Hematopoietic multipotent progenitor cell treated with erythropoietin and hydrocortisone succinate and interleukin-3 and kit ligand, for 6 days (in vitro differentiated cells): ENCODE measurements at regions not wholly inside any gene's neighbourhood (a gene's known extent, or its start where the extent isn't known, plus 50 kb on each side); places are given as distances from the start of the nearest gene placed in this dataset.
"Not testable (repeated sequence)": the region's sequence is repeated elsewhere in the genome, so short reads cannot be mapped to it uniquely, and the experiment has no call there.

Experiments used
- DNase-seq: peaks from one replicate; pipeline ENCODE4 v3.0.0-alpha.2; 2015

DNA sequence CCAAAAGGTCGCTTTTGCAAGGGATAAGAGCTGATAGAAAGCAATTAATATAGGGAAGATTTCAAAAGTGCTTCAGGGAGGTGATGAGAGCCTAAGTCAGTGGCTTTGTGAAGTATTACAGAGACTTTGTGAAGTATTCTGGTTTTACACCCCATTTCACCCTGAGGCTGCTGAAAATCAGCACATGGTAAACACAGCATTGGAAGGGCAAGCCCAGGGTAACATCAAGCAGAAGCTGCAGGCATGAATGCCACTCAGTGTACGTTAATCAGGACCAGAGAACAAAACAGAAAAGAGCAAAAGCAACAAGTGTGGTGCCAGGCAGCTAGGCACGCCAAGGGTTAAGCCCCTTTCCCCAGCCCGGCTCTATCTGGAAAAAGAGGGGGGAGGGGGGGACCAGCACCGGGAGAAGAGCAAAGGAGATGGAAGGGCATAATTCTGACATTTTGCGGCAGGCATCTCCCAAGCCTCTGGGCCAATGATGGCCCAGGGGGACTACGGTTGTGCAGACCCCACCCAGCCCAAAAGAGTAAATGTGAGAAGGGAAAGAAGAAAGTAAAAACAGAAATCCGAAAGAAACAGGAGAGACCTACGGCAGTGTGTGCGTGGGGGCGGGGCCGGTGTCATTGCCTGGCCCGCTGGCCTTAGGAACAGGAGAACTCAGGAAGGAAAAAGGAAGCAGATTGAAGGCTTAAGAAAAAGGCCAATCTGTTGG, 58.9 kb downstream of the DHRS2 start:
- DNase-seq, result peak; percentile 17

DNA sequence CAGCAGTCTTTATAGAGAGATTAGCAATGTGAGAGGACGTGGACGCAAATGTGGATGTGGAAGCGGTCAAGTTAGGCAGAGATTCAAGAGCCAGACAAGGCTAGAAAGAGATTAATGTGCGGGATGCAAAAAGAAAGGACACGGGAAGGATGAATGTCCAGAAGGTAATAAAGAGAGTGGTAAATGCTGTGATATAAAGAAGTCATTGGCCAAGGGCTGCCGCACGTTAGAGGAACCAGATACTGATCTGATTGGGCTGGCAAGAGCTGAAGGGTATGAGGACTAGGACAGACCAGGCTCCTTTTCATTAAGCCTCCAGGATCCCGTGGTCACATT, 59.5 kb downstream of the DHRS2 start:
- DNase-seq, result peak; percentile 16

DNA sequence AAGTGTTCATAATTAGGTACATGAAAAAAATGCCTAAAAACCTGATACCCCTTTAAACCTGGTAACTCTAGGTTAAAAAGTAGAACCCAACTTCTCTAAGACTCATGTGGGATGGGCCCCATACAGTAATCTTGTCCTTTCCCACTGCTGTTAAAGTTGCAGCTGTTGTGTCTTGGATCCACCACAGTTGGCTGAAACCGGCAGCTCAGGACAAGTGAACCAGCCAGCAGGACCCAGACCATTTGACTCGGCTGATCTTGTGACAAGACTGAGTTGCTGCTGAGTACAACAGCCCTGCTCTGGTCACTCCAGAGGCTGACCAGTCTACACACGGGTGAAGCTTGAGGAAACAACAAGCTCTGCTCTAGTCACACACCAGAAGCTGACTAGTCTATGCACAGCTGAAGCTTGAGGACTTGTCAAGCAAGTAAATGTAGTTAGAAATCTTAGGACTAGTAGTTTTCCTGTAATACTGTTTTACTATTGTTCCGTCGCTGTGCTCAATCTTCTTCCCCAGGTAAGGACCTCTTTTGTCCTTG, 60.6 kb downstream of the DHRS2 start:
- no peak for DNase-seq

DNA sequence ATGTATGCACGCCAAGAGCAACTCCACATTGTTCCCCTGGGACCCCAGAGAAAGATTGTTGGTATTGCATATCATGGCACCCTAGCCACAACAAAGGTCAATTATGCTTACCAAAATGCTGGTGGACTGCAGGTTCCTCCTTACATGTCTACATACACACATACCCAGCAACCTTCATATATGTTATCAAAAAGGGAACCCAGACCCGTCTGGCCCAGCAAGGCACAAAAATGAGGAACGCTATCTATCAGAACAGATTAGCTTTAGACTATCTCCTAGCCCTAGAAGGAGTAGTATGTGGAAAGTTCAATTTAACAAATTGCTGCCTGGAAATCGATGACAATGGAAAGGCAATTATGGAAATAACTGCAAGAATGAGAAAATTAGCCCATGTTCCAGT, 61.5 kb downstream of the DHRS2 start:
- DNase-seq, result peak; percentile 50

DNA sequence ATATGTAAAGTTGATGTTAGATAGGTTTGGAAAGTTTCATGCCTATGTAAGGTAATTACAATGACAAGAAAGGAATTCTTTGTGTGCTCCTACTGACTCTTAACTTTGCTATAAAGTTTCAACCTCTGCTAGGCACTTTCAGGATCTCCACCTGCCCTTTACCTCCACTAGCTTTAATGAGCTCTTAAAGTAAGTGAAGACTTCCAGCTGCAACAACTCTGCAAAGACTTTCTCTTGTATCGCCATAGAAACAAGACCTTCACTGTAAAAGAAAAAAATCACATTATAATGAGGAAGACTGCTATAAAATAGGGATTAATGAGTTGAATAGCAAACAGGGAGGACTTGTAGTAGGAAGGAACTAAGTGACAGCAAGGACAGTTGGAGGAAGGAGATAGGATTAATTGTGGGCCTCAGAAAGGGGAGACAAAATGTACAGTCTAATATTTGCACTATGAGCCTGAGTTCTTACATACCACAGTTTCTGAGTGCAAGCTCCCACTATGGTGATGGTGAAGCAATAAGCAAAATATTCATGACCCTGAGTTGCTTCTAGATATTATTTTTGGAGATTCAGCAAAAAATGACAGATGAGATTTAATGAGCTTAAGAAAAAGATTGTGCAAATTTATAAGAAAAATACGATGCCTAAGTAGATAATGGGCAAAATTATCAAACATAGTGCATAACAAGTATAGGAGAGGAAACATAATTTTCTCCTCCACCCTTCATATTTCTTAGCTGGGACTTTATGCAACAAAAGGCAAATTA, 66.7 kb downstream of the DHRS2 start:
- DNase-seq, result no peak

DNA sequence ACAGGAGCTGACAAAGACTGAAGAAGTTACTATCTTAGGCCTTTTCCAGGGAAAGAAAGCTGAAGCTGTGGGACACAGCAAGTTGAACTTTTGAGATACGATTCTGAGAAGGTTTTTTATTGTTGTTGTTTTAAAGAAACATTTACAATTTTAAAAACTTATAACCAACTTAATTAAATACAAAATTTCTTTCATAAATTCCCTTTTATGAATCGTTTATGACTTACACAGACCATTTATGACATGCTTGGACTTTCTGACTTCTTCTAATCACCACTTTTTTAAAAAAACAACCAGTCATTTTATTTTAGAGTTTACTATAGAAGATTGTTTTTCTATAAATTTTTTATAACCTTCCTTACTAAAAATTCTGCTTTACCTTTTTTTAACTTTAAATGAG, 68.7 kb downstream of the DHRS2 start:
- peak; percentile 29 for DNase-seq

DNA sequence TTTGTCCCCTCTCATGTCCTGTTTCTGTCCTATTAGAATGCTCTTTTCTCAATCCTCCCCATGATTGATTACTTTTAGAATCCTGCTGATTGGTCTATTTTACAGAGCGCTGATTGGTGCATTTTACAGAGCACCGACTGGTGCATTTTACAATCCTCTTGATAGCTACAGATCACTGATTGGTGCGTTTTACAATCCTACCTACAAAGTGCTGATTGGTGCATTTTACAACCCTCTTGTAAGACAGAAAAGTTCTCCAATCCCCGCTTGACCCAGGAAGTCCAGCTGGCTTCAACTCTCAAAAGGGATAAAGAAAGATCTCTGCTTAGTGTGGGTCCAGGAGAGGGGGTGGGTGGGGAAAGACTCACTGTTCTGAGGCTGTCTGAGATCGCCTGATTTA, 71.3 kb downstream of the DHRS2 start:
- DNase-seq, result no peak

DNA sequence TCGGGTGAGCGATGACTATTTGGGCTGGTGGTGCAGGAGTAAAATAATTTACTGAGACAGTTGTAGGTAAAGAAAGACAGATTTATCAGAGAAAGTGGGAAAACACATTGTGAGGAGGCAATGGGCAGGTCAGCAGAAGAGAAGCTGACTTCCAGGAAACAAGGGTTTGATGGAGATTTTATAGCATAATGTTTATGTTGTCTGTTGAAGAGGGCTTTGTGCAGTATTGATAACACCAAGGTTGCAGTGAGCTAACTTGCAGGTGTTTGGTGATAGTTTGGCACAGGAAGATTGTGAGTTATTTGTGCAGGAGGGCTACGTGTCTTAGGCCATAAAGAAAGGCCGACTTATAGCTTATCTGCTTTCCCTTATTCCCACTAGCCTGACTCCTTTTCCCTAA, 72.2 kb downstream of the DHRS2 start:
- DNase-seq, result no peak

DNA sequence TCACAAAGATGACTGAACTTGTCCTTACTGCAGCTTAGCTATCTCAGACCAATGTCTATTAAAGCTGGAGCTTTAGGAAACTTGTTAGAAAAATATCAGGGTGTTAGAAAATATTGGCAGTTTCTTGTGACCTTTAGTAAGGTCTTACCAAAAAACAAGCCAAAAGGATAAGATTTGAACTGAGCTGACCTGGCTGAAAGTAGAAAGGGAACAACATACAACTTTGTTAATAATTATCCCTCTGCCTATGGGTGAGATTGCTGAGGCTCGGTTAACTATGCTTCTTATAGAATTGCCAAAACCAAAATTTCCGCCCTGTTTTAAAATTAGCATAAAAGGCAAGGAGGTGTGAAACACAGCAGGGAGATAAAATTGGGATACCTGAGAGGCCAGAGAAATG, 73.8 kb downstream of the DHRS2 start:
- no peak for DNase-seq

DNA sequence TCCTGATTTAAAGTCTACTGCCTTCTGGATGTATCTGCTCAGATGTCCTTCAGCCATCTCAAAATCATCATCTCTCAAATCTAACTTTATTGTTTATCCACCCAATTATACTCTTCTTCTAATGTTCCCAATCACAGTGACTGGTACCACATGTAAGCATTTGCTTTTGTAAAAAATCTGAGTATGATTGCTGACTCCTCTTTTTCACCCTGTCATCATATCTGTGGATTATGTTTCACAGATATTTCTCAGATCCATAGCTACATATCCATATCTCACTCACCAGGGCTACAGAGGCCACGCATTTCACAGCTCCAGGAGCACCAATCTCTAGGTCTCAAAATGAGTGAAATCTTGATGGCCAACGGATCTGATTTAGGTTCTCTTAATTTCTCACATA, 76.1 kb downstream of the DHRS2 start:
- DNase-seq, result no peak

DNA sequence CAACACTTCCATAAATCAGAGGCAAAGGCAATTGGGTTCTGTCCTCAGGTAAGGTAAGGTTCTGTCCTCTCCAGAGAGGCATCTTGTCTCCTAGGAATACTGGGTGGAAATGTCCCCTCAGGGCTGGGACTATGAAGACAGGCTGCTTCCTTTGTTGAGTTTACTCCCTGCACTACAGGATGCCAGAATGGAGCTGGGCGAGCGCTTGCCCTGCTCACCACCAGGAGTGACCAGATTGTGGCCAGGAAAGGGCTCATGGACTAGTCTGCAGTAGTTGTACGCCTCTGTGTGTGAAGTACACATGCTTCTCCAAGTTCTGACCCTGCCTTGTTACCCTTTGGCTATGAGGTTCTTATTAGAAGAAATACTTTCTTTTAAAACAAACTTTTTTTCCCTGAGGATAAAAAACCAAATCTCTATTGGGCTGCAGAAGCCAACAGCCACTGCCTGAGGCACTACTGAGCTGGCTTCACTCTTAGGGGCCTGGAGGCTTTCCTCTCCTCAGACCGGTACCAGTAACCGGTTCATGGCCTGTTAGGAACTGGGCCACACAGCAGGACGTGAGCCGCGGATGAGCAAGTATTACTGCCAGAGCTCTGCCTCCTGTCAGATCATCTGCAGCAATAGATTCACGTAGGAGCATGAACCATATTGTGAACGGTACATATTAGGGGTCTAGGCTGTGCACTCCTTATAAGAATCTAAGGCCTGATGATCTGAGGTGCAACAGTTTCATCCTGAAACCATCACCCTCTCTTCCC, 83.2 kb downstream of the DHRS2 start:
- no peak for DNase-seq

DNA sequence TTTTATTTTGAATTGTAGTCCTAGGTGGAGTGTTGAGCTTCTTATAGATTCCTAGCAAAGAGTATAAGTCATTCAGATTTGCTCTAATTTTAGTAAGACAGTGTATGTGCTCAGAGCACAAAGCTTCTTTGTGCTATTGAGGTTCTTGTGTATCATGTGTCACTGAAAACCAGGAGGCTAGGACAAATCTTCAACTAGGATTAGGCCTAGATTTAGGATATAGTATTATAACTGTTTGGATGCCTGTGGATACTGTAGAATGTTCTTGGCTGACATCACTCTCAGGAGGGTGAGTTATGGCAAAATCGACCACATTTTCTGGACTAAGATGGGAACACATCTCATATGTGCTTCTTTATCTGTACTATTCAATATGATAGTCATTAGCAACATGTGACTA, 86.5 kb downstream of the DHRS2 start:
- DNase-seq, result no peak

DNA sequence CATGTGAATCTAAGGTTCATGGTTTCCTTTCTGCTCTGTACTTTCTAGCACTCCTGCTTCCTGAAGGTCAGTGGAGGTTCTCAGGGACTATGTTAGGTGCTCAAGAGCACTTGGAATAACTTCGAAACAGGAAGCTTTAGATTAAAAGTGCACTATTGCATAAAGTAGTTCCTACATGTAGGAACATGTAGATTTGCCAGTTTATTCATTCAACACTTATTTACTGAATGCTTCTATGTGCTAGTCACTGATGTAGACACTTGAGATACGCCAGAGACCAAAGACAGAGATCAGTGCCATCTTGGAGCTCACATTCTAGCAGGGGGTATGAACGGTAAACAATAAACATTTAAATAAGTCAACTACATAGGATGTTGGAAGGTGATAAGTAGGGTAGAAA, 87.7 kb downstream of the DHRS2 start:
- no peak for DNase-seq

DNA sequence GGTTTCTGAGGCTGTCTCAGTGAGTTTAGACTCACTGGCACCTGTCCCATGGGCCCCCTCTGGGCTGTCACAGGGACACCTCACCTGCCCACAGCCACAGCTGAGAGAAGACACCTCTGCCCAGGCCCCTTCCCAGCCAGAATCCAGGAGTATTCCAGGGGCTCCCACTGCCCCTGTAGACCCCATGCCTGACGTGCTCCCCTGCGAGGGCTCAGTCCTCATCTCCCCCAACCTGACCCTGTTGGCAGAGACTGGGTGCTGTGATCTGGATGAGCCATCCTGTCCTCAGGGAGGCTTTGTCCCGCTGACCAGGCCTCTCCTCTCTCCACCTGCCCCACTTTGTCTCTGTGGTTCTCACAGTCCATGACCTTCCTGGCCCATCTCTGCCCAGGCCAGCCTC, 89.4 kb downstream of the DHRS2 start:
- no peak for DNase-seq

DNA sequence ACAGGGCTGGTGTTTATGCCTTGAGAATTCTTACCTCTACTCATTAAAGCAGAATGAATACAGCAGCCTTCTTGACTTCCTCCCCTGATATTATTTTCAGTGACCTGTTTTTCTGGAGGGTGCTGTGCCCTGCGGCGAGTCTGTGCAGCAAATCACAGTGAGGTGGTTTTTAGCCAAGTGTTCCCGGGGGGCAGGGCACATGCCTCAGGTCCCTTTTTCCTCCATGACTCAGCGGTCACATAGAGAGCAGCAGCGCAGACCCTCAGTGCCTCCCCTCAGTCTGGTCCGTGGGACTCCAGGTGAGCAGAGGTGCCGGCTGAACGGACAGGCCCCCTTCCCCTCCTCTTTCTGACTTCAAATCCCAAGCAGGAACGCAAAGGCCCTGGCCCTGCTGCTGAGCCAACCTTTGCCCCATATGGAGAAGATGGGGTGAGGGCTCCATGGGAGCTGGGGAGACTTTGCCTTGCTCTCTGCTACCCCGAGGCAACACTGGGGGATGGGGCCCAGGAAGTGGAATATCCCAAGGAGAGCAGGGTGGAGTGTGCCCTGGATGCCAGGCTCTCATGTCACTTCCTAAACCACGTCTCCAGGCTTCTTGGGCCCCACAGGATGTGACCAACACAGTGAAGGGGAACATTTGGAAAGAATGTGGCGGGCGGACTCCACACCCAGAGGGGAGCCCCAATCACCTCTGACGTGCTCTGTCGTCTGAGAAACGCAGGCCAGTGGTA, 90.0 kb downstream of the DHRS2 start:
- DNase-seq, result no peak

DNA sequence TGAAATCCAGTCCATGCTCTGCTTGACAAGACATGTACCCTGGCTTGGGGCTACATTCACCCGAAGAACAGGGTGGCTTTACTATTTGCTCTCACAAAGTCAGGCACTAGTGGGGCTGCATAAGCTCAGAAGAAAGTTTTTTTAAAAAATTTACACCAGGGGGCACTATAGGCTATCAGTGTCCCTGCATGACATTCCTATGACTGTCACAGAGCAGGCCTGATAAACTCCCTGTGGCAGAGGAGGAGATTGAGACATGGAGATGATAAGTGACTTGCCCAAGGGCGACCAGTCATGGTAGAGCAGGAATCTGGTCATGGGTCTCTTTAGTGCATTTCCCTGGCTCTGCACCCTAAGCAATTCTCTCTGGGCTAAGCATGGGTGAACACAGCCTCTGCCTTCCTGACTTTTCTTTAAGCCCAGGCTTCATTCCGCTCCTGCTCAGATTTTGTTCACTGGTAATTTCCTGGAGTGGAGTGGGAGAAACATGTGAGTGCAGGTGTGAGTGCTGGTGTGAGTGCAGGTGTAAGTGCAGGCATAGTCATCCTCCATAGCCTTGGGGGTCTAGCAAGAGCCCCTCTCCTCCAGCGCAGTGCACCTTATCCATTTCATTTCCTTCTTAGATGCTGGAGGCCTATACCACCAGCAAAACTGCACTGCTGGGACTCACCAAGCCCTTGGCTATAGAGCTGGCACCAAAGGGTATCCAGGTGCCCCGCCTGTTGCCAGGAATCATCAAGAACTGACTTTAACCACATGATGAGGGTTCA, 91.6 kb downstream of the DHRS2 start:
- peak; percentile 76 for DNase-seq

DNA sequence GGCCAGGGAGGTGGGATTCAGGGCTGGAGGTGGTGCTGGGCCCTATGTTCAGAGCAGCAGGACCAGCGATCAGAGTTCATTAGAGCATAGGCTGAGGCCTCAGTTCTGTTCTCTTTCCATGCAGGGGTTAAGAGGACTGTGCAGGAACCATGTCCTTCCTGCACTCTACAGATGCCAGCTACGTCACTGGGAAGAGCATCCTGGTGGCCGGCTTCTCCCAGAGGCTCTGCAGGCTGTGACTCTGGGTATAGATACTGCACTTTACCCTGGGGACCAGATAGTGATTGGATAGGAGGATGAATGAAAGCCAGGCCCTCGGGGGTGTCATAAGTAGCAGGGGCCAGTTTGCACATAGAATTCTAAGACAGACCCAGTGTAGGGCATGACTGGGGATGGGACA, 92.6 kb downstream of the DHRS2 start:
- no peak for DNase-seq

DNA sequence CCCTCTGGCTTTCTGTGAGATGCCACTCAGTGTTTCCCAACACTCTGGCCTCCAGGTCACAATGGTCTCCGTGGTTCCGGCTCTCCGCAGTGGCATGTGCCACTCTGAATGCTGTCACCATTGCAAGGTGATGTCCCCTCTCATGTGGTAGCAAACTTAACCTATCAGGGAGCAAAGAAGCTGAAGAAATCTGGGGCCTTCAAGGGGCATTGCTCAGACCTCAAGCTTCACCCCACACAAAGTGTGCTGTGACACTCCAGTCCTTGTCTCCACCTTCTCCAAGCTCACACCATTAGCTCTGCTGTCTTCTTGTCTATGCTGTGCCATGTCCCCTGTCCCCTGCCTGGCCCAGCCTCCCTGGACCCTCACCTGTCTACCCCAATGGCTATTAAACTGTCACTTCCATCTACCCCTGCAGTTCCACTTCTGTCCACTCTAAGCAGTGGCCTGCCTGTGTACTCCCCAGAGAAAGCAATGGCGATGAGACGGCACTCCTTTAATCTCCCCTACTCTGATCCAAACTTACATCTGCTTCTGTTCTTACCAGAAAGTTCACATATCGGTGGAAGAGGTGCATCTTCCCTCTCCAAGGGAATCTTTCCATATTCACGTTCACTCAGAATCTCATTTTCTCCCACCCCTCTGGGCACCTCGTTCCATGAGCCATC, 93.7 kb downstream of the DHRS2 start:
- peak; percentile 27 for DNase-seq

DNA sequence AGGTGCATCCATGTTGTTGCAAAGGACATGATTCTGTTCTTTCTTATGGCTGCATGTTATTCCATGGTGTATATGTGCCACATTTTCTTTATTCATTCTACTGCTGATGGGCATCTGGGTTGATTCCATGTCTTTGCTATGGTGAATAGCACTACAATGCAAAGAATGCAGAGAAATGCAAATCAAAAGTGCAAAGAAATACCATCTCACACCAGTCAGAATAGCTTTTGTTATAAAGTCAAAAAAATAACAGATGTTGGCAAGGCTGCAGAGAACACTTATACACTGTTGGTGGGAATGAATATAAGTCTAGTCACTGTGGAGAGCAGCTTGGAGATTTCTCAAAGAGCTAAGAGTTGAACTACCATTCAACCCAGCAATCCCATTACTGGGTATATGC, 99.2 kb downstream of the DHRS2 start:
- DNase-seq, result no peak

DNA sequence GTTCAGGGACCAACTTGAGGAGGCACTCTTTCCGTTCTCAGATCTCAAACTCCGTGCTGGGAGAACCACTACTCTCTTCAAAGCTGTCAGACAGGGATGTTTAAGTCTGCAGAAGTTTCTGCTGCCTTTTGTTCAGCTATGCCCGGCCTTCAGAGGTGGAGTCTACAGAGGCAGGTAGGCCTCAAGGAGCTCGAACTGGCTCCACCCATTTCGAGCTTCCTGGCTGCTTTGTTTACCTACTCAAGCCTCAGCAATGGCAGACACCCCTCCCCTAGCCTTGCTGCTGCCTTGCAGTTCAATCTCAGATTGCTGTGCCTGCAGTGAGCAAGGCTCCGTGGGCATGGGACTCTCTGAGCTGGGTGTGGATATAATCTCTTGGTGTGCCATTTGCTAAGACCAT, 108.2 kb downstream of the DHRS2 start:
- not testable (repeated sequence) for DNase-seq

DNA sequence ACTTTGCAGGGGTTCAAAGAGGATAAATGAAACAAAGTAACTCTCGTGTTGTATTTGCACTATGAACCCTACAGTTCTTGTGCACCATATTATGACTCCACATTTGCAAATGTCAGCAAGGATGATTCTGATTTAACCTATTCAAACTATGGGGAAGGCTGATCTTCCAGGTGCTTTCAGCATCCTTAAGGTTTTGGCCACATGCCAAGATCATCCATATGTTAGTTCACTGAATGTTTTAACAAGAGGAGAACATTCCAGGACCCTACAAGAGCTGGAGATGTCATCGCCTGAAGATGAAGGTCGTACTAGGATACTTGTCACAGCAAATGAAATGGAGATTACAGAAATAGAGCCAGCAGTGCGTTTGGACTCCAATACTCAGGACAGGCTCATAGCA, 114.2 kb downstream of the DHRS2 start:
- DNase-seq, result no peak

DNA sequence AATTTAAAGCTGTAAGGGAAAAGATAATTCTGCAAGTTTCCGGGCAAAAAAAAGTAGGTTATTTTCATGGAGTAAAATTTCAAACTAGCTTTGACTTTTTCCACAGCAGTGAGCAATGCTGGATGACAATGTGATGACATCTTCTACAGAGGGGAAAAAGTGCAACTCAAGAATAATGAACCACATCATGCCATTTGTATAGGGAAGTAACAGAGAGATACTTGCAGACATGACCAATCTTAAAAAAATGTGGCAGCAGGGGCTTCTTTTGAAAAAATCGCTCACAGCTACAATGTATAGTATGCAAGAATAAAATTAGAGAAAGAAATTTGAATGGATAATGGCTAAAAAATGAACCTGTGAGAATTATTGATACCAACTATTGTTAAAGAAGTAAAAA, 115.5 kb downstream of the DHRS2 start:
- no peak for DNase-seq
